K562 (cell line): ENCODE measurements at regions not wholly inside any gene's neighbourhood (a gene's known extent, or its start where the extent isn't known, plus 50 kb on each side); places are given as distances from the start of the nearest gene placed in this dataset.

Source experiments
- ATAC-seq: fragments of 200-7000 bp; cut with Tn5 transposase; 3 replicates; pipeline ENCODE4 v1.9.1; 2020; ENCODE audit warnings: moderate library complexity
- BruUV-seq: library from RNA; stranded (reverse); fragments of 400-500 nt; replicated peaks from 2 replicates; lab custom pipeline; 2021; lab: Mats Ljungman, UMichigan
- CTCF ChIA-PET: fragments of 300-600 bp; formaldehyde crosslinking; extraction: SDS; loops from one replicate; lab custom pipeline; 2021; ENCODE audit warnings: low intra/inter-chr PET ratio; lab: Yijun Ruan, JAX
- POLR2A ChIA-PET: fragments of 300-600, 350-650 bp; sonication (Branson Sonifier 250); formaldehyde crosslinking; extraction: SDS; loops from one replicate; lab custom pipeline; 2021; ENCODE audit warnings: antibody characterized with exemption, inconsistent platforms; lab: Yijun Ruan, JAX
- DNase-seq, 4 experiments: peaks; one replicate each; pipeline versions ENCODE4 v3.0.0 to v3.0.0-alpha.2; 2011 to 2018; ENCODE audit warnings: low spot score in 3 of 4, mixed read lengths in 3 of 4; ENCODE audit errors: extremely low read depth in 1 of 4
- FAIRE-seq: peaks from 2 replicates; lab custom pipeline; 2011; peaks lifted over from hg19 to GRCh38; lab: Jason Lieb, UNC
- H2AFZ ChIP-seq: 2 replicates; pipeline ENCODE4 v1.6.0; 2011; ENCODE audit warnings: low read depth, low read length, control low read depth, inconsistent platforms
- H3K27ac ChIP-seq: fragments of 200-600 bp; 3 replicates; pipeline ENCODE4 v1.8.0; 2011; ENCODE audit warnings: low read depth, mild to moderate bottlenecking, control low read depth, inconsistent platforms, low read length, moderate library complexity, mixed read lengths; ENCODE audit errors: extremely low read depth
- H3K27me3 ChIP-seq, 2 experiments: fragments of 300-600 bp in 1 of 2; 2 replicates in 1 of 2; 3 replicates in 1 of 2; pipeline versions ENCODE4 v1.6.0 to v1.8.0; 2011; ENCODE audit warnings: inconsistent platforms in 2 of 2, low read length in 2 of 2, mild to moderate bottlenecking in 1 of 2, mixed read lengths in 1 of 2, moderate library complexity in 1 of 2; ENCODE audit not compliant: control insufficient read depth in 2 of 2, insufficient read depth in 2 of 2
- H3K36me3 ChIP-seq: fragments of 300-600 bp; 3 replicates; pipeline ENCODE4 v1.8.0; 2011; ENCODE audit warnings: mild to moderate bottlenecking, low read length, inconsistent platforms; ENCODE audit not compliant: control insufficient read depth, insufficient read depth
- H3K4me1 ChIP-seq, 2 experiments: fragments of 200-600 bp in 1 of 2; replicated peaks in 1 of 2; 2 replicates in 1 of 2; 3 replicates in 1 of 2; pipeline versions ENCODE4 v1.5.1 to v1.8.0; 2011; ENCODE audit warnings: inconsistent platforms in 2 of 2, low read length in 2 of 2, mild to moderate bottlenecking in 1 of 2, mixed read lengths in 1 of 2, moderate library complexity in 1 of 2; ENCODE audit not compliant: control insufficient read depth in 2 of 2, insufficient read depth in 2 of 2
- H3K4me2 ChIP-seq: 2 replicates; pipeline ENCODE4 v1.6.1; 2011; ENCODE audit warnings: low read length, control low read depth, inconsistent platforms, mixed read lengths; ENCODE audit not compliant: insufficient read depth
- H3K4me3 ChIP-seq: fragments of 200-600 bp; sonication (generic), shearing (Covaris generic); 2 replicates; pipeline ENCODE4 v1.5.1; 2016; ENCODE audit warnings: control low read depth, inconsistent platforms
- H3K79me2 ChIP-seq: fragments of 200-600 bp; 3 replicates; pipeline ENCODE4 v1.8.0; 2011; ENCODE audit warnings: low read length, inconsistent platforms; ENCODE audit not compliant: control insufficient read depth, insufficient read depth
- H3K9ac ChIP-seq, 2 experiments: 2 replicates each; pipeline versions ENCODE4 v1.6.0 to v1.6.1; 2011; ENCODE audit warnings: low read depth in 2 of 2, low read length in 2 of 2, control low read depth in 1 of 2, inconsistent platforms in 1 of 2, mild to moderate bottlenecking in 1 of 2, mixed read lengths in 1 of 2; ENCODE audit not compliant: insufficient read depth in 1 of 2
- H3K9me1 ChIP-seq: one replicate; pipeline ENCODE4 v1.6.0; 2011; ENCODE audit warnings: inconsistent platforms, mild to moderate bottlenecking, low read length, moderate library complexity; ENCODE audit not compliant: control insufficient read depth, insufficient read depth
- H3K9me3 ChIP-seq: replicated peaks from 2 replicates; pipeline ENCODE4 v1.5.1; 2011; ENCODE audit warnings: low read depth, low read length, inconsistent platforms; ENCODE audit not compliant: control insufficient read depth, insufficient read depth
- H4K20me1 ChIP-seq: replicated peaks from 2 replicates; pipeline ENCODE4 v1.6.1; 2011; ENCODE audit warnings: low read length, inconsistent platforms, mixed read lengths; ENCODE audit not compliant: control insufficient read depth, insufficient read depth
- ATF7 ChIP-seq: fragments of 450-650 bp; IDR thresholded peaks from 2 replicates; pipeline ENCODE4 v1.7.1; 2014; ENCODE audit warnings: mild to moderate bottlenecking, moderate library complexity
- FOXA3 ChIP-seq, 2 experiments: fragments of 450-650 bp in 1 of 2; sonication (generic) in 1 of 2; formaldehyde crosslinking; IDR thresholded peaks in 1 of 2; conservative IDR thresholded peaks in 1 of 2; 2 replicates each; pipeline versions ENCODE4 v1.4.0 to v1.8.0; 2020 to 2022; ENCODE audit warnings: mild to moderate bottlenecking in 2 of 2, missing genetic modification reagents in 1 of 2
- GABPA ChIP-seq: fragments of 200-800 bp; sonication (Bioruptor generic); conservative IDR thresholded peaks from 2 replicates; pipeline ENCODE4 v1.6.1; 2016; ENCODE audit warnings: low read depth, missing genetic modification characterization, missing compliant biosample characterization
- HLTF ChIP-seq: fragments of 450-650 bp; IDR thresholded peaks from 2 replicates; pipeline ENCODE4 v1.6.1; 2016
- LCOR ChIP-seq: sonication (generic); formaldehyde crosslinking; IDR thresholded peaks from 2 replicates; pipeline ENCODE4 v1.8.0; 2022; ENCODE audit warnings: mild to moderate bottlenecking, missing genetic modification reagents
- PTBP1 ChIP-seq: fragments of 200-400 bp; formaldehyde crosslinking; IDR thresholded peaks from 2 replicates; pipeline ENCODE4 v1.6.1; 2017; ENCODE audit warnings: low read depth, low read length
- RAD21 ChIP-seq, 2 experiments: fragments of 250-450 bp in 1 of 2; fragments of 450-650 bp in 1 of 2; sonication (Bioruptor Pico) in 1 of 2; formaldehyde crosslinking in 1 of 2; IDR thresholded peaks in 1 of 2; conservative IDR thresholded peaks in 1 of 2; 2 replicates each; pipeline versions ENCODE4 v1.4.0 to v1.8.0; 2020 to 2022; ENCODE audit warnings: mild to moderate bottlenecking in 2 of 2, moderate library complexity in 1 of 2
- RBM15 ChIP-seq: fragments of 200-400 bp; formaldehyde crosslinking; IDR thresholded peaks from 2 replicates; pipeline ENCODE4 v1.6.1; 2018; ENCODE audit warnings: mild to moderate bottlenecking, low read length, moderate library complexity; ENCODE audit not compliant: insufficient read depth
- SAFB ChIP-seq: fragments of 200-400 bp; formaldehyde crosslinking; IDR thresholded peaks from 2 replicates; pipeline ENCODE4 v1.6.1; 2017; ENCODE audit warnings: low read depth, low read length, borderline replicate concordance
- THRAP3 ChIP-seq: fragments of 450-650 bp; IDR thresholded peaks from 2 replicates; pipeline ENCODE4 v1.6.1; 2016; ENCODE audit warnings: mild to moderate bottlenecking, inconsistent platforms, borderline replicate concordance
- TOE1 ChIP-seq, 2 experiments: fragments of 450-650 bp in 1 of 2; sonication (generic) in 1 of 2; formaldehyde crosslinking in 1 of 2; IDR thresholded peaks; 2 replicates each; pipeline versions ENCODE4 v1.7.1 to v1.8.0; 2016 to 2022; ENCODE audit warnings: borderline replicate concordance in 2 of 2, mild to moderate bottlenecking in 2 of 2, antibody characterized with exemption in 1 of 2, inconsistent platforms in 1 of 2, low read depth in 1 of 2, missing genetic modification reagents in 1 of 2, moderate library complexity in 1 of 2
- ZEB2 ChIP-seq: fragments of 450-650 bp; IDR thresholded peaks from 2 replicates; pipeline ENCODE4 v1.6.1; 2016
- ZNF77 ChIP-seq: fragments of 250-450 bp; sonication (Bioruptor Pico); IDR thresholded peaks from 2 replicates; pipeline ENCODE4 v1.5.0; 2020
- WGBS: fragments of 100-300 bp; shearing (Covaris generic); methylation state at CpG from one replicate; pipeline ENCODE4 v1.1.6; 2016; ENCODE audit warnings: low coverage, mixed read lengths; ENCODE audit not compliant: insufficient coverage; ENCODE audit errors: missing lambda C conversion rate; 5-methylcytosine and 5-hydroxymethylcytosine counted together
- in situ Hi-C: fragments of 300-500 bp; cut with MboI; formaldehyde crosslinking; loops from 4 replicates; pipeline ENCODE4 v1.15.0; 2018; ENCODE audit warnings: inconsistent platforms, mixed read lengths
- intact Hi-C: fragments of 100-400 bp; cut with micrococcal nuclease; formaldehyde crosslinking; loops from 2 replicates; pipeline ENCODE4 v1.14.2; 2022
- TF ChIP-seq, protein P1 (sequence below): fragments of 450-650 bp; IDR thresholded peaks from one replicate; pipeline ENCODE4 v1.6.1; 2018; ENCODE audit warnings: mild to moderate bottlenecking, moderate library complexity; ENCODE audit not compliant: partially characterized antibody
- TF ChIP-seq, protein P2 (sequence below): IDR thresholded peaks from 3 replicates; pipeline ENCODE4 v1.6.1; 2011; ENCODE audit warnings: borderline replicate concordance, mild to moderate bottlenecking; ENCODE audit not compliant: insufficient read length, insufficient read depth
- TF ChIP-seq, protein P3 (sequence below): fragments of 250-450 bp; sonication (Bioruptor Pico); IDR thresholded peaks from 2 replicates; pipeline ENCODE4 v1.5.0; 2022; ENCODE audit warnings: mild to moderate bottlenecking

DNA sequence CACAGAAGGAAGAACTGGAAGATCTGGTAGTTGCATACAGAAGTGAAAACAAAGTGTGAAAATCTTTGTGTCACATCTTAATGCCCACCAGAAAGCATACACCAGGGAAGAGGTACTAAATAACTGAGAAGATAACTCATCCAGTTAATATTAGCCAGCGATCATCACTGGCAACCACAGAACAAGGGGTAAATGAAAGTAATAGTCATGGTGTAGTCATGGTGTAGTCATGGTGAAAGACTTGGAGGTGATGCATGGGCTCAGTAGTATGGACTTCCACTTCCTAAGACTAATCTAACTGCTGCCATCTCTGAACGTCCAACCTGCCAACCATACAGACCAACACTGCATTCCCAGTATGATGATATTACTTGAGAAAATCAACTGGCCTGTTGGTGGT, 481.2 kb upstream of the NR5A2 start:
- TF ChIP-seq SAFB, result no peak
- TF ChIP-seq ATF7, result no peak
- TF ChIP-seq HLTF, result no peak
- TF ChIP-seq GABPA, result no peak
- TF ChIP-seq, protein P1, sequence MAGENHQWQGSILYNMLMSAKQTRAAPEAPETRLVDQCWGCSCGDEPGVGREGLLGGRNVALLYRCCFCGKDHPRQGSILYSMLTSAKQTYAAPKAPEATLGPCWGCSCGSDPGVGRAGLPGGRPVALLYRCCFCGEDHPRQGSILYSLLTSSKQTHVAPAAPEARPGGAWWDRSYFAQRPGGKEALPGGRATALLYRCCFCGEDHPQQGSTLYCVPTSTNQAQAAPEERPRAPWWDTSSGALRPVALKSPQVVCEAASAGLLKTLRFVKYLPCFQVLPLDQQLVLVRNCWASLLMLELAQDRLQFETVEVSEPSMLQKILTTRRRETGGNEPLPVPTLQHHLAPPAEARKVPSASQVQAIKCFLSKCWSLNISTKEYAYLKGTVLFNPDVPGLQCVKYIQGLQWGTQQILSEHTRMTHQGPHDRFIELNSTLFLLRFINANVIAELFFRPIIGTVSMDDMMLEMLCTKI, result no peak
- TF ChIP-seq, protein P2, sequence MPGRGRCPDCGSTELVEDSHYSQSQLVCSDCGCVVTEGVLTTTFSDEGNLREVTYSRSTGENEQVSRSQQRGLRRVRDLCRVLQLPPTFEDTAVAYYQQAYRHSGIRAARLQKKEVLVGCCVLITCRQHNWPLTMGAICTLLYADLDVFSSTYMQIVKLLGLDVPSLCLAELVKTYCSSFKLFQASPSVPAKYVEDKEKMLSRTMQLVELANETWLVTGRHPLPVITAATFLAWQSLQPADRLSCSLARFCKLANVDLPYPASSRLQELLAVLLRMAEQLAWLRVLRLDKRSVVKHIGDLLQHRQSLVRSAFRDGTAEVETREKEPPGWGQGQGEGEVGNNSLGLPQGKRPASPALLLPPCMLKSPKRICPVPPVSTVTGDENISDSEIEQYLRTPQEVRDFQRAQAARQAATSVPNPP, result no peak
- no peak for TF ChIP-seq ZEB2
- no peak for TF ChIP-seq PTBP1
- no peak for TF ChIP-seq ZNF77 (CRISPR knock-in tag)
- no peak for TF ChIP-seq FOXA3 (CRISPR knock-in tag; conservative IDR thresholded peaks at IDR 0.05 in 1 of 2, IDR thresholded peaks at IDR 0.05 in 1 of 2)
- TF ChIP-seq RBM15, result no peak
- no peak for TF ChIP-seq RAD21 (CRISPR knock-in tag; conservative IDR thresholded peaks at IDR 0.05 in 1 of 2, IDR thresholded peaks at IDR 0.05 in 1 of 2)
- TF ChIP-seq, protein P3, sequence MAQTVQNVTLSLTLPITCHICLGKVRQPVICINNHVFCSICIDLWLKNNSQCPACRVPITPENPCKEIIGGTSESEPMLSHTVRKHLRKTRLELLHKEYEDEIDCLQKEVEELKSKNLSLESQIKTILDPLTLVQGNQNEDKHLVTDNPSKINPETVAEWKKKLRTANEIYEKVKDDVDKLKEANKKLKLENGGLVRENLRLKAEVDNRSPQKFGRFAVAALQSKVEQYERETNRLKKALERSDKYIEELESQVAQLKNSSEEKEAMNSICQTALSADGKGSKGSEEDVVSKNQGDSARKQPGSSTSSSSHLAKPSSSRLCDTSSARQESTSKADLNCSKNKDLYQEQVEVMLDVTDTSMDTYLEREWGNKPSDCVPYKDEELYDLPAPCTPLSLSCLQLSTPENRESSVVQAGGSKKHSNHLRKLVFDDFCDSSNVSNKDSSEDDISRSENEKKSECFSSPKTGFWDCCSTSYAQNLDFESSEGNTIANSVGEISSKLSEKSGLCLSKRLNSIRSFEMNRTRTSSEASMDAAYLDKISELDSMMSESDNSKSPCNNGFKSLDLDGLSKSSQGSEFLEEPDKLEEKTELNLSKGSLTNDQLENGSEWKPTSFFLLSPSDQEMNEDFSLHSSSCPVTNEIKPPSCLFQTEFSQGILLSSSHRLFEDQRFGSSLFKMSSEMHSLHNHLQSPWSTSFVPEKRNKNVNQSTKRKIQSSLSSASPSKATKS, result no peak
- no peak for TF ChIP-seq THRAP3
- no peak for TF ChIP-seq TOE1 (IDR thresholded peaks at IDR 0.05; ENCODE audit: borderline replicate concordance)
- no peak for TF ChIP-seq TOE1 (CRISPR knock-in tag; IDR thresholded peaks at IDR 0.05; ENCODE audit: borderline replicate concordance, low read depth)
- no peak for TF ChIP-seq LCOR
- intact Hi-C loops, result loop anchor here (10.0 kb wide), 1 partner anchor 772 kb away; no protein-coding TSS in a partner anchor
- CTCF ChIA-PET, result no interaction called here
- Histone ChIP-seq H3K27me3 (no peaks in the 10 kb centered on the region), H3K36me3 (no peaks in the 10 kb centered on the region), H3K9me1 (no peaks in the 10 kb centered on the region), H3K4me1 (no peaks in the 10 kb centered on the region), H3K27ac (no peak overlapping the region), H2AFZ (no peak overlapping the region), H4K20me1 (no peaks in the 10 kb centered on the region), H3K4me2 (no peak overlapping the region), H3K9ac (no peak overlapping the region), H3K79me2 (no peaks in the 10 kb centered on the region), H3K4me3 (no peak overlapping the region), H3K9me3 (peaks cover 2% of the 10 kb centered on the region; the same call in 1 of the 2 replicates)
- in situ Hi-C loops, result no loop called here
- 0% methylated on average over 2 of the region's 2 CpGs for WGBS
- FAIRE-seq (no peak), DNase-seq (no peak), ATAC-seq (no peak)
- BruUV-seq, result no TSS peak
- POLR2A ChIA-PET, result no interaction called here
